A673 (cell line): ENCODE measurements at regions not wholly inside any gene's neighbourhood (a gene's known extent, or its start where the extent isn't known, plus 50 kb on each side); places are given as distances from the start of the nearest gene placed in this dataset.

Experiments
- EZH2 ChIP-seq: fragments of 200-600 bp; sonication (generic); IDR thresholded peaks from 2 replicates; pipeline ENCODE4 v1.6.1; 2017; ENCODE audit warnings: borderline replicate concordance, low read depth, mild to moderate bottlenecking, mixed read lengths, antibody characterized with exemption, low read length; ENCODE audit not compliant: poor library complexity, severe bottlenecking
- TF ChIP-seq, protein P1 (sequence below): fragments of 300-800, 200-600 bp; sonication (generic); conservative IDR thresholded peaks from 2 replicates; pipeline ENCODE4 v1.5.1; 2017; ENCODE audit warnings: low read depth, mild to moderate bottlenecking, antibody characterized with exemption, low read length, moderate library complexity, mixed read lengths

GRCh38 chr12:115371711-115372110 lies 687.7 kb upstream of the TBX3 start:
- TF ChIP-seq, protein P1, sequence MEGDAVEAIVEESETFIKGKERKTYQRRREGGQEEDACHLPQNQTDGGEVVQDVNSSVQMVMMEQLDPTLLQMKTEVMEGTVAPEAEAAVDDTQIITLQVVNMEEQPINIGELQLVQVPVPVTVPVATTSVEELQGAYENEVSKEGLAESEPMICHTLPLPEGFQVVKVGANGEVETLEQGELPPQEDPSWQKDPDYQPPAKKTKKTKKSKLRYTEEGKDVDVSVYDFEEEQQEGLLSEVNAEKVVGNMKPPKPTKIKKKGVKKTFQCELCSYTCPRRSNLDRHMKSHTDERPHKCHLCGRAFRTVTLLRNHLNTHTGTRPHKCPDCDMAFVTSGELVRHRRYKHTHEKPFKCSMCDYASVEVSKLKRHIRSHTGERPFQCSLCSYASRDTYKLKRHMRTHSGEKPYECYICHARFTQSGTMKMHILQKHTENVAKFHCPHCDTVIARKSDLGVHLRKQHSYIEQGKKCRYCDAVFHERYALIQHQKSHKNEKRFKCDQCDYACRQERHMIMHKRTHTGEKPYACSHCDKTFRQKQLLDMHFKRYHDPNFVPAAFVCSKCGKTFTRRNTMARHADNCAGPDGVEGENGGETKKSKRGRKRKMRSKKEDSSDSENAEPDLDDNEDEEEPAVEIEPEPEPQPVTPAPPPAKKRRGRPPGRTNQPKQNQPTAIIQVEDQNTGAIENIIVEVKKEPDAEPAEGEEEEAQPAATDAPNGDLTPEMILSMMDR: no peak
- TF ChIP-seq EZH2: no peak
